ENCODE measurements at regions not wholly inside any gene's neighbourhood (a gene's known extent, or its start where the extent isn't known, plus 50 kb on each side); places are given as distances from the start of the nearest gene placed in this dataset.

- no peak for ATAC-seq
- FAIRE-seq: no peak
- H3K4me1 ChIP-seq: no peaks in the 10 kb centered on the region
- no peak overlapping the region for H3K4me3 ChIP-seq
- ChIA-PET POLR2A (no interaction called here), CTCF (no interaction called here)
- WGBS (ENCODE audit: missing lambda C conversion rate): 7% methylated on average over 1 of the region's 1 CpG
- TF ChIP-seq TFCP2L1 (CRISPR knock-in tag; IDR thresholded peaks at IDR 0.05) (no peak), ZFP36 (IDR thresholded peaks at IDR 0.05; ENCODE audit: borderline replicate concordance, partially characterized antibody) (no peak)
- no peaks in the 10 kb centered on the region for H3K9me3 ChIP-seq
- no peak overlapping the region for H3K4me2 ChIP-seq
- no peak overlapping the region for H3K27ac ChIP-seq
- DNase-seq (ENCODE audit: low read depth in 1 of 2, low spot score in 1 of 2): no peak
Measured at GRCh38 chr13:82615043-82615442, 1267.2 kb downstream of the SLITRK1 start.

- no peak for FAIRE-seq
- Histone ChIP-seq H3K27ac (no peak overlapping the region), H3K4me2 (no peak overlapping the region), H3K4me1 (no peaks in the 10 kb centered on the region), H3K4me3 (no peak overlapping the region), H3K9me3 (no peaks in the 10 kb centered on the region)
- TF ChIP-seq HEYL (CRISPR knock-in tag; IDR thresholded peaks at IDR 0.05): no peak
- TF ChIP-seq NPAS2 (CRISPR knock-in tag; IDR thresholded peaks at IDR 0.05; ENCODE audit: borderline replicate concordance): no peak
- no peak for TF ChIP-seq MYC (IDR thresholded peaks at IDR 0.05; ENCODE audit: borderline replicate concordance, low read length)
- TF ChIP-seq TP53 (CRISPR knock-in tag; IDR thresholded peaks at IDR 0.05): no peak
- TF ChIP-seq EHF (CRISPR knock-in tag; IDR thresholded peaks at IDR 0.05): no peak
- TF ChIP-seq HOXA7 (CRISPR knock-in tag; IDR thresholded peaks at IDR 0.05): no peak
- no peak for TF ChIP-seq RCOR1 (IDR thresholded peaks at IDR 0.05; ENCODE audit: low read depth, low read length)
- no peak for TF ChIP-seq TFCP2L1 (CRISPR knock-in tag; IDR thresholded peaks at IDR 0.05)
- no peak for TF ChIP-seq POLR2A (IDR thresholded peaks at IDR 0.05; ENCODE audit: low read length)
- no peak for ATAC-seq
- WGBS (ENCODE audit: missing lambda C conversion rate): 39% methylated on average over 2 of the region's 2 CpGs
- DNase-seq (ENCODE audit: low read depth in 1 of 2, low spot score in 1 of 2): no peak
- ChIA-PET CTCF (no interaction called here), POLR2A (no interaction called here)
Measured at GRCh38 chr13:82614086-82614485, 1268.2 kb downstream of the SLITRK1 start.

- CTCF ChIA-PET: no interaction called here
- no peak for TF ChIP-seq HDAC2 (IDR thresholded peaks at IDR 0.05)
- TF ChIP-seq E2F6 (IDR thresholded peaks at IDR 0.05; ENCODE audit: borderline replicate concordance, low read depth): no peak
- no peak for TF ChIP-seq KDM1A (IDR thresholded peaks at IDR 0.05; ENCODE audit: low read depth)
- no peak for TF ChIP-seq NR3C1 (IDR thresholded peaks at IDR 0.05)
- no peak for ATAC-seq
Measured at GRCh38 chr13:82606008-82606407, 1276.3 kb downstream of the SLITRK1 start.

GRCh38 chr13:82597747-82598146 lies 1284.5 kb downstream of the SLITRK1 start:
- WGBS (ENCODE audit: missing lambda C conversion rate): 56% methylated on average over 6 of the region's 6 CpGs
- no peak for DNase-seq (ENCODE audit: low read depth in 1 of 2, low spot score in 1 of 2)
- Histone ChIP-seq H3K4me2 (no peak overlapping the region), H3K4me3 (no peak overlapping the region), H3K4me1 (no peaks in the 10 kb centered on the region), H3K27ac (no peak overlapping the region), H3K9me3 (no peaks in the 10 kb centered on the region)
- no peak for FAIRE-seq
- ChIA-PET CTCF (no interaction called here), POLR2A (no interaction called here)
- no peak for ATAC-seq
- TF ChIP-seq ZSCAN20 (CRISPR knock-in tag; IDR thresholded peaks at IDR 0.05): no peak
- no peak for TF ChIP-seq RNF2 (IDR thresholded peaks at IDR 0.05; ENCODE audit: borderline replicate concordance, low read depth)
- TF ChIP-seq BCL3 (IDR thresholded peaks at IDR 0.05): no peak
- no peak for TF ChIP-seq HOXB13 (CRISPR knock-in tag; IDR thresholded peaks at IDR 0.05; ENCODE audit: low read depth)
- no peak for TF ChIP-seq CBX8 (IDR thresholded peaks at IDR 0.05)
- TF ChIP-seq HEYL (CRISPR knock-in tag; IDR thresholded peaks at IDR 0.05): no peak
- TF ChIP-seq CTCF (IDR thresholded peaks at IDR 0.05): no peak
- TF ChIP-seq POLR2AphosphoS2 (conservative IDR thresholded peaks at IDR 0.05; ENCODE audit: low read length): no peak
- TF ChIP-seq HES2 (IDR thresholded peaks at IDR 0.05): no peak
- no peak for TF ChIP-seq RCOR1 (IDR thresholded peaks at IDR 0.05; ENCODE audit: low read depth, low read length)
- no peak for TF ChIP-seq NFE2L2 (conservative IDR thresholded peaks at IDR 0.05; ENCODE audit: low read length)
- no peak for TF ChIP-seq EHMT2 (IDR thresholded peaks at IDR 0.05; ENCODE audit: low read depth)
- TF ChIP-seq CBX2 (IDR thresholded peaks at IDR 0.05; ENCODE audit: borderline replicate concordance, low read depth): no peak
- TF ChIP-seq NPAS2 (CRISPR knock-in tag; IDR thresholded peaks at IDR 0.05; ENCODE audit: borderline replicate concordance): no peak
- no peak for TF ChIP-seq BHLHE40 (IDR thresholded peaks at IDR 0.05; ENCODE audit: low read depth, low read length)
- TF ChIP-seq USF2 (IDR thresholded peaks at IDR 0.05): no peak

More at GRCh38 chr13:82606008-82606407, 1276.3 kb downstream of the SLITRK1 start:
- Histone ChIP-seq H3K4me2 (no peak overlapping the region), H3K9me3 (no peaks in the 10 kb centered on the region; the same call in 2 of the 3 replicates), H3K27ac (no peak overlapping the region), H3K4me3 (no peak overlapping the region), H3K4me1 (no peaks in the 10 kb centered on the region)
- WGBS (ENCODE audit: missing lambda C conversion rate): 22% methylated on average over 1 of the region's 1 CpG
- POLR2A ChIA-PET: no interaction called here
- FAIRE-seq (no peak), DNase-seq (ENCODE audit: low read depth in 1 of 2, low spot score in 1 of 2) (no peak)

All from A549 (cell line).